WTC11 (cell line): ENCODE measurements at regions not wholly inside any gene's neighbourhood (a gene's known extent, or its start where the extent isn't known, plus 50 kb on each side); places are given as distances from the start of the nearest gene placed in this dataset.
"Not testable (repeated sequence)": the region's sequence is repeated elsewhere in the genome, so short reads cannot be mapped to it uniquely, and the experiment has no call there.

ENCODE experiments used
- ATAC-seq: fragments of 200-7000 bp; cut with Tn5 transposase; 2 replicates; pipeline ENCODE4 v1.10.0; 2021; ENCODE audit warnings: mild to moderate bottlenecking, moderate library complexity
- CTCF ChIA-PET: fragments of 300-600 bp; sonication (Branson Sonifier 250); formaldehyde crosslinking; loops from one replicate; lab custom pipeline; 2021; ENCODE audit warnings: antibody characterized with exemption; lab: Charles Lee
- POLR2A ChIA-PET: fragments of 350-600 bp; sonication (Branson Sonifier 250); formaldehyde crosslinking; loops from one replicate; lab custom pipeline; 2021; ENCODE audit warnings: antibody characterized with exemption; lab: Charles Lee
- DNase-seq: peaks from one replicate; pipeline ENCODE4 v3.0.0; 2021; ENCODE audit warnings: low spot score
- H3K27ac Mint-ChIP-seq: 2 replicates; pipeline ENCODE4 v1.8.0; 2021; ENCODE audit warnings: mixed read lengths
- H3K27me3 Mint-ChIP-seq: 2 replicates; pipeline ENCODE4 v1.8.0; 2021; ENCODE audit warnings: low read depth, mild to moderate bottlenecking, moderate library complexity, mixed read lengths
- H3K36me3 Mint-ChIP-seq: 2 replicates; pipeline ENCODE4 v1.8.0; 2021; ENCODE audit warnings: mixed read lengths
- H3K4me1 Mint-ChIP-seq: 2 replicates; pipeline ENCODE4 v1.8.0; 2022; ENCODE audit warnings: mixed read lengths
- H3K4me3 Mint-ChIP-seq: 2 replicates; pipeline ENCODE4 v1.8.0; 2021; ENCODE audit warnings: mild to moderate bottlenecking, moderate library complexity, mixed read lengths
- H3K9me3 Mint-ChIP-seq: 2 replicates; pipeline ENCODE4 v1.8.0; 2021; ENCODE audit warnings: mixed read lengths
- ATF2 ChIP-seq: sonication (generic); formaldehyde crosslinking; IDR thresholded peaks from 2 replicates; pipeline ENCODE4 v1.8.1; 2022; ENCODE audit warnings: low read depth, missing genetic modification reagents, borderline replicate concordance
- CTCF ChIP-seq: fragments of 200-600 bp; IDR thresholded peaks from 2 replicates; pipeline ENCODE4 v1.8.0; 2022; ENCODE audit warnings: antibody characterized with exemption
- E2F5 ChIP-seq: sonication (generic); formaldehyde crosslinking; IDR thresholded peaks from 2 replicates; pipeline ENCODE4 v1.8.1; 2022; ENCODE audit warnings: mild to moderate bottlenecking, moderate library complexity, missing genetic modification reagents
- ERG ChIP-seq: fragments of 250-450 bp; sonication (Bioruptor Pico); IDR thresholded peaks from 2 replicates; pipeline ENCODE4 v1.8.0; 2021; ENCODE audit warnings: mild to moderate bottlenecking
- FOXJ3 ChIP-seq: sonication (generic); formaldehyde crosslinking; IDR thresholded peaks from 2 replicates; pipeline ENCODE4 v1.9.0; 2021; ENCODE audit warnings: missing genetic modification reagents, mild to moderate bottlenecking, borderline replicate concordance
- HMGA2 ChIP-seq: fragments of 250-450 bp; sonication (Bioruptor Pico); IDR thresholded peaks from 2 replicates; pipeline ENCODE4 v1.4.0; 2021; ENCODE audit warnings: mild to moderate bottlenecking, moderate library complexity
- JAZF1 ChIP-seq: fragments of 250-450 bp; sonication (Bioruptor Pico); IDR thresholded peaks from 2 replicates; pipeline ENCODE4 v1.9.0; 2021; ENCODE audit warnings: moderate library complexity, mild to moderate bottlenecking, inconsistent platforms
- KAT7 ChIP-seq: sonication (generic); formaldehyde crosslinking; IDR thresholded peaks from 2 replicates; pipeline ENCODE4 v1.8.1; 2023; ENCODE audit warnings: missing genetic modification reagents, mild to moderate bottlenecking, borderline replicate concordance
- MAX ChIP-seq: sonication (generic); formaldehyde crosslinking; IDR thresholded peaks from 2 replicates; pipeline ENCODE4 v1.8.0; 2022; ENCODE audit warnings: mild to moderate bottlenecking, missing genetic modification reagents
- SMAD3 ChIP-seq: sonication (generic); formaldehyde crosslinking; IDR thresholded peaks from 2 replicates; pipeline ENCODE4 v1.8.0; 2022; ENCODE audit warnings: missing genetic modification reagents, mild to moderate bottlenecking, borderline replicate concordance
- SMAD4 ChIP-seq: sonication (generic); formaldehyde crosslinking; IDR thresholded peaks from 2 replicates; pipeline ENCODE4 v1.8.0; 2022; ENCODE audit warnings: mild to moderate bottlenecking, missing genetic modification reagents
- USF1 ChIP-seq: sonication (generic); formaldehyde crosslinking; IDR thresholded peaks from 2 replicates; pipeline ENCODE4 v1.8.0; 2022; ENCODE audit warnings: mild to moderate bottlenecking, missing genetic modification reagents
- ZNF121 ChIP-seq: sonication (generic); formaldehyde crosslinking; IDR thresholded peaks from 2 replicates; pipeline ENCODE4 v1.8.0; 2023; ENCODE audit warnings: missing genetic modification reagents
- ZNF219 ChIP-seq: sonication (generic); formaldehyde crosslinking; IDR thresholded peaks from 2 replicates; pipeline ENCODE4 v1.8.0; 2023; ENCODE audit warnings: missing genetic modification reagents, mild to moderate bottlenecking, borderline replicate concordance
- ZNF396 ChIP-seq: fragments of 250-450 bp; sonication (Bioruptor Pico); IDR thresholded peaks from 2 replicates; pipeline ENCODE4 v1.8.0; 2021; ENCODE audit warnings: mild to moderate bottlenecking, moderate library complexity, borderline replicate concordance
- ZNF532 ChIP-seq: fragments of 250-450 bp; sonication (Bioruptor Pico); IDR thresholded peaks from 2 replicates; pipeline ENCODE4 v1.9.0; 2021; ENCODE audit warnings: mild to moderate bottlenecking, borderline replicate concordance

GRCh38 chr6:1477432-1478090 lies 88.2 kb downstream of the FOXF2 start (continued):
- no peak for TF ChIP-seq ZNF396 (CRISPR knock-in tag)
- no peak for TF ChIP-seq ZNF532 (CRISPR knock-in tag)
- no peak for TF ChIP-seq E2F5 (CRISPR knock-in tag)
- no peak for TF ChIP-seq JAZF1 (CRISPR knock-in tag)
- TF ChIP-seq ATF2 (CRISPR knock-in tag): no peak
- no peak for TF ChIP-seq MAX (CRISPR knock-in tag)
- TF ChIP-seq SMAD3 (CRISPR knock-in tag): no peak

GRCh38 chr6:1478163-1478826 lies 88.9 kb downstream of the FOXF2 start:
- CTCF ChIA-PET, H3K27ac Mint-ChIP-seq, POLR2A ChIA-PET, H3K36me3 Mint-ChIP-seq, DNase-seq, ATAC-seq, H3K27me3 Mint-ChIP-seq, H3K4me3 Mint-ChIP-seq: not testable (repeated sequence)
- Mint-ChIP-seq H3K9me3 (peaks cover 12% of the 10 kb centered on the region), H3K4me1 (peaks cover 17% of the 10 kb centered on the region)

GRCh38 chr6:1479095-1479494 lies 89.7 kb downstream of the FOXF2 start:
- no peaks in the 10 kb centered on the region for H3K27me3 Mint-ChIP-seq
- no peak overlapping the region for H3K27ac Mint-ChIP-seq
- peaks cover 12% of the 10 kb centered on the region for H3K9me3 Mint-ChIP-seq
- TF ChIP-seq E2F5 (CRISPR knock-in tag): no peak
- no peak for TF ChIP-seq SMAD4 (CRISPR knock-in tag)
- no peak for TF ChIP-seq FOXJ3 (CRISPR knock-in tag)
- no peak for TF ChIP-seq HMGA2 (CRISPR knock-in tag)
- no peak for TF ChIP-seq ZNF121 (CRISPR knock-in tag)
- TF ChIP-seq USF1: no peak
- TF ChIP-seq ZNF219 (CRISPR knock-in tag): no peak
- TF ChIP-seq KAT7: no peak
- no peak for TF ChIP-seq CTCF
- TF ChIP-seq ERG (CRISPR knock-in tag): no peak
- no peak for TF ChIP-seq SMAD3 (CRISPR knock-in tag)
- H3K4me3 Mint-ChIP-seq: no peak overlapping the region
- 0 out of 2 replicates have a peak, but pooled peaks cover 2% of the 10 kb centered on the region for H3K36me3 Mint-ChIP-seq
- ChIA-PET POLR2A (no interaction called here), CTCF (no interaction called here)
- ATAC-seq (no peak), DNase-seq (no peak)
- peaks cover 16% of the 10 kb centered on the region for H3K4me1 Mint-ChIP-seq
